RWPE2 (cell line): ENCODE measurements at regions not wholly inside any gene's neighbourhood (a gene's known extent, or its start where the extent isn't known, plus 50 kb on each side); places are given as distances from the start of the nearest gene placed in this dataset.

ENCODE experiments used
- ATAC-seq: fragments of 200-7000 bp; cut with Tn5 transposase; 3 replicates; pipeline ENCODE4 v1.9.1; 2021; ENCODE audit warnings: low read depth
- DNase-seq: peaks from one replicate; pipeline ENCODE4 v3.0.0-alpha.2; 2020; ENCODE audit warnings: low spot score
- H3K27ac ChIP-seq: fragments of 450-650 bp; 2 replicates; pipeline ENCODE4 v1.5.1; 2017; ENCODE audit warnings: mild to moderate bottlenecking; ENCODE audit not compliant: poor library complexity, severe bottlenecking
- H3K27me3 ChIP-seq: fragments of 250-450 bp; sonication (Bioruptor Pico); 2 replicates; pipeline ENCODE4 v1.5.1; 2021; ENCODE audit warnings: mild to moderate bottlenecking, moderate library complexity; ENCODE audit not compliant: insufficient read depth, poor library complexity, severe bottlenecking
- H3K36me3 ChIP-seq: fragments of 250-450 bp; sonication (Bioruptor Pico); 2 replicates; pipeline ENCODE4 v1.5.1; 2020; ENCODE audit warnings: low read depth, mild to moderate bottlenecking, moderate library complexity
- H3K4me1 ChIP-seq: fragments of 250-450 bp; sonication (Bioruptor Pico); 2 replicates; pipeline ENCODE4 v1.5.1; 2021; ENCODE audit warnings: mild to moderate bottlenecking, moderate library complexity; ENCODE audit not compliant: insufficient read depth, poor library complexity, severe bottlenecking
- H3K4me3 ChIP-seq: fragments of 250-450 bp; sonication (Bioruptor Pico); 2 replicates; pipeline ENCODE4 v1.5.1; 2021; ENCODE audit warnings: mild to moderate bottlenecking, moderate library complexity; ENCODE audit not compliant: severe bottlenecking
- H3K9me3 ChIP-seq: fragments of 250-450 bp; sonication (Bioruptor Pico); 2 replicates; pipeline ENCODE4 v1.5.1; 2021; ENCODE audit warnings: mild to moderate bottlenecking, moderate library complexity; ENCODE audit not compliant: severe bottlenecking
- TF ChIP-seq, protein P1 (sequence below): fragments of 450-650 bp; IDR thresholded peaks from one replicate; pipeline ENCODE4 v1.5.1; 2017; ENCODE audit warnings: mild to moderate bottlenecking, moderate library complexity; ENCODE audit not compliant: poor library complexity, severe bottlenecking

- no peaks in the 10 kb centered on the region for H3K4me1 ChIP-seq
- no peak overlapping the region for H3K27ac ChIP-seq
- no peaks in the 10 kb centered on the region for H3K36me3 ChIP-seq
- no peaks in the 10 kb centered on the region for H3K9me3 ChIP-seq
- H3K4me3 ChIP-seq = no peak overlapping the region
- DNase-seq (no peak), ATAC-seq (no peak)
- no peaks in the 10 kb centered on the region for H3K27me3 ChIP-seq
- TF ChIP-seq, protein P1, sequence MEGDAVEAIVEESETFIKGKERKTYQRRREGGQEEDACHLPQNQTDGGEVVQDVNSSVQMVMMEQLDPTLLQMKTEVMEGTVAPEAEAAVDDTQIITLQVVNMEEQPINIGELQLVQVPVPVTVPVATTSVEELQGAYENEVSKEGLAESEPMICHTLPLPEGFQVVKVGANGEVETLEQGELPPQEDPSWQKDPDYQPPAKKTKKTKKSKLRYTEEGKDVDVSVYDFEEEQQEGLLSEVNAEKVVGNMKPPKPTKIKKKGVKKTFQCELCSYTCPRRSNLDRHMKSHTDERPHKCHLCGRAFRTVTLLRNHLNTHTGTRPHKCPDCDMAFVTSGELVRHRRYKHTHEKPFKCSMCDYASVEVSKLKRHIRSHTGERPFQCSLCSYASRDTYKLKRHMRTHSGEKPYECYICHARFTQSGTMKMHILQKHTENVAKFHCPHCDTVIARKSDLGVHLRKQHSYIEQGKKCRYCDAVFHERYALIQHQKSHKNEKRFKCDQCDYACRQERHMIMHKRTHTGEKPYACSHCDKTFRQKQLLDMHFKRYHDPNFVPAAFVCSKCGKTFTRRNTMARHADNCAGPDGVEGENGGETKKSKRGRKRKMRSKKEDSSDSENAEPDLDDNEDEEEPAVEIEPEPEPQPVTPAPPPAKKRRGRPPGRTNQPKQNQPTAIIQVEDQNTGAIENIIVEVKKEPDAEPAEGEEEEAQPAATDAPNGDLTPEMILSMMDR = no peak
These were observed 133.0 kb upstream of the FRY start for GRCh38 chr13:31898378-31899071.

- Histone ChIP-seq H3K4me1 (no peaks in the 10 kb centered on the region), H3K27me3 (no peaks in the 10 kb centered on the region), H3K27ac (no peak overlapping the region), H3K4me3 (no peak overlapping the region), H3K9me3 (no peaks in the 10 kb centered on the region), H3K36me3 (no peaks in the 10 kb centered on the region)
- TF ChIP-seq, protein P1 = no peak
- no peak for DNase-seq
- no peak for ATAC-seq
These were observed 129.6 kb upstream of the FRY start for GRCh38 chr13:31901985-31902384.

- no peak overlapping the region for H3K27ac ChIP-seq
- no peaks in the 10 kb centered on the region for H3K27me3 ChIP-seq
These were observed 128.3 kb upstream of the FRY start for GRCh38 chr13:31903111-31903815.

GRCh38 chr13:31904941-31905824 lies 126.4 kb upstream of the FRY start:
- Histone ChIP-seq H3K27ac (no peak overlapping the region), H3K36me3 (no peaks in the 10 kb centered on the region), H3K9me3 (no peaks in the 10 kb centered on the region)

More at GRCh38 chr13:31903111-31903815, 128.3 kb upstream of the FRY start:
- TF ChIP-seq, protein P1 = no peak
- H3K9me3 ChIP-seq = no peaks in the 10 kb centered on the region
- ATAC-seq (no peak), DNase-seq (no peak)
- no peaks in the 10 kb centered on the region for H3K36me3 ChIP-seq
- H3K4me1 ChIP-seq = no peaks in the 10 kb centered on the region
- H3K4me3 ChIP-seq = no peak overlapping the region

More at GRCh38 chr13:31904941-31905824, 126.4 kb upstream of the FRY start:
- DNase-seq = no peak
- Histone ChIP-seq H3K27me3 (no peaks in the 10 kb centered on the region), H3K4me3 (no peak overlapping the region), H3K4me1 (peaks cover 4% of the 10 kb centered on the region)
- TF ChIP-seq, protein P1 = no peak
- no peak for ATAC-seq
